GM23248 (cell line): ENCODE measurements at regions not wholly inside any gene's neighbourhood (a gene's known extent, or its start where the extent isn't known, plus 50 kb on each side); places are given as distances from the start of the nearest gene placed in this dataset.

Experiments
- DNase-seq: peaks from one replicate; pipeline ENCODE4 v3.0.0-alpha.2; 2015
- H2AFZ ChIP-seq: fragments of 200-600 bp; sonication (generic); 2 replicates; pipeline ENCODE4 v1.6.1; 2016; ENCODE audit warnings: antibody characterized with exemption
- H3F3A ChIP-seq: fragments of 200-600 bp; sonication (generic); 2 replicates; pipeline ENCODE4 v1.6.1; 2016; ENCODE audit warnings: mild to moderate bottlenecking, antibody characterized with exemption, mixed run types; ENCODE audit not compliant: insufficient read depth
- H3K27ac ChIP-seq: fragments of 200-600 bp; sonication (generic); 2 replicates; pipeline ENCODE4 v1.5.1; 2016; ENCODE audit warnings: mild to moderate bottlenecking
- H3K27me3 ChIP-seq: fragments of 200-600 bp; sonication (generic); replicated peaks from 2 replicates; pipeline ENCODE4 v1.6.1; 2016; ENCODE audit warnings: mild to moderate bottlenecking; ENCODE audit not compliant: insufficient read depth
- H3K36me3 ChIP-seq: fragments of 200-600 bp; sonication (generic); 2 replicates; pipeline ENCODE4 v1.6.1; 2016; ENCODE audit warnings: low read depth, mild to moderate bottlenecking
- H3K4me1 ChIP-seq: fragments of 200-600 bp; sonication (generic); 2 replicates; pipeline ENCODE4 v1.6.1; 2016; ENCODE audit warnings: mild to moderate bottlenecking; ENCODE audit not compliant: insufficient read depth
- H3K4me2 ChIP-seq: fragments of 200-600 bp; sonication (generic); one replicate; pipeline ENCODE4 v1.6.1; 2016; ENCODE audit warnings: mild to moderate bottlenecking; ENCODE audit not compliant: unreplicated experiment
- H3K4me3 ChIP-seq: fragments of 200-600 bp; sonication (generic); 2 replicates; pipeline ENCODE4 v1.5.1; 2016; ENCODE audit warnings: mild to moderate bottlenecking
- H3K79me2 ChIP-seq: fragments of 200-600 bp; sonication (generic); 2 replicates; pipeline ENCODE4 v1.6.1; 2016; ENCODE audit warnings: mild to moderate bottlenecking; ENCODE audit not compliant: insufficient read depth
- H3K9ac ChIP-seq: fragments of 200-600 bp; sonication (generic); 2 replicates; pipeline ENCODE4 v1.6.1; 2016; ENCODE audit warnings: mild to moderate bottlenecking
- H3K9me2 ChIP-seq: fragments of 200-600 bp; sonication (generic); 2 replicates; pipeline ENCODE4 v1.6.1; 2016; ENCODE audit warnings: mixed run types, mild to moderate bottlenecking, moderate library complexity; ENCODE audit not compliant: insufficient read depth
- H3K9me3 ChIP-seq: fragments of 200-600 bp; sonication (generic); one replicate; pipeline ENCODE4 v1.6.1; 2017; ENCODE audit warnings: low read depth
- H4K20me1 ChIP-seq: fragments of 200-600 bp; sonication (generic); 2 replicates; pipeline ENCODE4 v1.6.0; 2016; ENCODE audit not compliant: insufficient read depth
- EZH2 ChIP-seq: fragments of 200-600 bp; sonication (generic); IDR thresholded peaks from 2 replicates; pipeline ENCODE4 v1.6.1; 2018; ENCODE audit warnings: antibody characterized with exemption, mild to moderate bottlenecking; ENCODE audit not compliant: insufficient read depth, poor library complexity, severe bottlenecking
- EZH2phosphoT487 ChIP-seq: fragments of 200-600 bp; sonication (generic); IDR thresholded peaks from 2 replicates; pipeline ENCODE4 v1.6.1; 2018; ENCODE audit warnings: antibody characterized with exemption, moderate library complexity, mild to moderate bottlenecking, low read depth; ENCODE audit not compliant: insufficient read depth
- WGBS, 2 experiments: methylation state at CpG; one replicate each; pipeline ENCODE4 v1.1.6; 2015 to 2017; ENCODE audit warnings: low lambda C conversion rate in 2 of 2, low coverage in 1 of 2; ENCODE audit errors: missing lambda C conversion rate in 2 of 2; 5-methylcytosine and 5-hydroxymethylcytosine counted together
- in situ Hi-C: fragments of 300-500 bp; cut with MboI; formaldehyde crosslinking; loops from 2 replicates; pipeline ENCODE4 v1.15.0; 2020

DNA sequence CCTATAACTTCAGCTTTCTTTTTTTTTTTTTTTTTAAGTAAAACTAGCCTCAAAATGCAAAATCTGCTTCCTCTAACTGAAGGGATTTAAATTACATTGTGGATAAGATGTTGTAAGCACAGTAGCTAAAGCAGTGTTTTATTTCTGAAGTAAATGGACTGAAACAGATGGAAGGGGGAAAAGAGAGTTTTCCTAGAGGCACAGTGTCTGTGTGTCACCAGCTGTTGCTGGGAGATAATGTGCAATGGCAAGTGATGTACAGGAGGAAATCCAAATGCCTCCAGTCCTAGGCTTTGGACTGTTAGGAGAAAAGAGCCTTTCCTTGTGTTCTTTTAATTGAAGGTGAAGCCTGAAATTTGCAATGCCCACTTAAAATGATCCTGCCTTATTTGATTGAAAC lies 672.1 kb downstream of the GRXCR1 start:
- Histone ChIP-seq H3K36me3 (no peaks in the 10 kb centered on the region), H3K4me1 (no peaks in the 10 kb centered on the region), H3K4me2 (no peak overlapping the region), H3K4me3 (no peak overlapping the region), H3K9me3 (no peaks in the 10 kb centered on the region), H3K9me2 (no peaks in the 10 kb centered on the region), H3K27ac (no peak overlapping the region), H3K27me3 (no peaks in the 10 kb centered on the region), H2AFZ (no peak overlapping the region), H3K9ac (no peak overlapping the region), H3K79me2 (no peaks in the 10 kb centered on the region), H4K20me1 (no peaks in the 10 kb centered on the region), H3F3A (no peaks in the 10 kb centered on the region)
- TF ChIP-seq EZH2 (no peak), EZH2phosphoT487 (no peak)
- DNase-seq: no peak
- in situ Hi-C loops: no loop called here

DNA sequence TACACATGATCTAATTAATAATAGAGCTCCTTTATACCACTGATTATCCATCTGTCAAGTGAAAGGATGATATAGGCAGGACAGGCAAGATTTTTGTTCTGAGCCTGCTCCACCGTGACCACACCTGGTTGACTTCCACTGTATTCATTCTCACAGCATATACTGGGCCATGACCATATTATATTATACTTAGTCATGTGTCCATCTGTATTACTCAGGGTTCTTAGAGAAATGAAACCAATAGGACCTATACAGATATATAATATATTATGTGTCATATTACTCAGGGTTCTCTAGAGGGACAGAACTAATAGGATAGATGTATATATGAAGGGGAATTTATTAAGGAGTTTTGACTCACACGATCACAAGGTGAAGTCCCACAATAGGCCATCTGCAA lies 675.1 kb downstream of the GRXCR1 start:
- H3K9me2 ChIP-seq: no peaks in the 10 kb centered on the region
- TF ChIP-seq EZH2phosphoT487 (no peak), EZH2 (no peak)
- H3K79me2 ChIP-seq: no peaks in the 10 kb centered on the region
- no peak overlapping the region for H3K4me3 ChIP-seq
- in situ Hi-C loops: no loop called here
- H3K36me3 ChIP-seq: no peaks in the 10 kb centered on the region
- H3K27ac ChIP-seq: no peak overlapping the region
- H3K27me3 ChIP-seq: no peaks in the 10 kb centered on the region
- no peaks in the 10 kb centered on the region for H3K9me3 ChIP-seq
- H3F3A ChIP-seq: no peaks in the 10 kb centered on the region
- no peak overlapping the region for H3K4me2 ChIP-seq
- no peak overlapping the region for H3K9ac ChIP-seq
- no peaks in the 10 kb centered on the region for H3K4me1 ChIP-seq
- no peak overlapping the region for H2AFZ ChIP-seq
- WGBS, 2 experiments: 18 to 20% methylated on average over 2 of the region's 2 CpGs
- no peaks in the 10 kb centered on the region for H4K20me1 ChIP-seq
- no peak for DNase-seq

DNA sequence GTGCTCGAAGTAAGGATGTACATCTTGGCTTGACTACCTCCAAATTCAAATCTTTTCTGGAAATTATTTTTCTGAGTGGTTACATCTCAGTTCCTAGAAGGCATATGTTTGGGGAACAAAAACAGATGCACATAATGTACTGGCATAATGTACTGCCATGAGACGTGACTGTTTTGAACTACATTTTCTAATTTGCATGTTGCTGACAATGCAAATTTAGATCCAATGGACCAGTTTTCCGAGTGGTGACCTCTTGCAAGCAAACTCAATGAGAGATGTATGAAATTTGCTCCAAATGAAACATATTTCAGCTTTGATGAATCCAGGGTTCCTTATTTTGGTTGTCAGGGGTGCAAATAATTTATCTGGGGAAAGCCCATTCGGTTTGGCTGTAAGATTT lies 694.3 kb downstream of the GRXCR1 start:
- TF ChIP-seq EZH2 (no peak), EZH2phosphoT487 (no peak)
- no peaks in the 10 kb centered on the region for H3K27me3 ChIP-seq
- no peaks in the 10 kb centered on the region for H4K20me1 ChIP-seq
- H3K36me3 ChIP-seq: no peaks in the 10 kb centered on the region
- no peaks in the 10 kb centered on the region for H3K9me3 ChIP-seq
- no peak overlapping the region for H3K27ac ChIP-seq
- no peak overlapping the region for H3K4me2 ChIP-seq
- H3K4me3 ChIP-seq: no peak overlapping the region
- no peak for DNase-seq
- in situ Hi-C loops: no loop called here
- WGBS, 2 experiments: 13 to 15% methylated on average over 4 of the region's 4 CpGs
- no peaks in the 10 kb centered on the region for H3K4me1 ChIP-seq
- H3K9ac ChIP-seq: no peak overlapping the region
- H3K79me2 ChIP-seq: no peaks in the 10 kb centered on the region
- H3F3A ChIP-seq: no peaks in the 10 kb centered on the region
- H3K9me2 ChIP-seq: no peaks in the 10 kb centered on the region
- H2AFZ ChIP-seq: no peak overlapping the region

DNA sequence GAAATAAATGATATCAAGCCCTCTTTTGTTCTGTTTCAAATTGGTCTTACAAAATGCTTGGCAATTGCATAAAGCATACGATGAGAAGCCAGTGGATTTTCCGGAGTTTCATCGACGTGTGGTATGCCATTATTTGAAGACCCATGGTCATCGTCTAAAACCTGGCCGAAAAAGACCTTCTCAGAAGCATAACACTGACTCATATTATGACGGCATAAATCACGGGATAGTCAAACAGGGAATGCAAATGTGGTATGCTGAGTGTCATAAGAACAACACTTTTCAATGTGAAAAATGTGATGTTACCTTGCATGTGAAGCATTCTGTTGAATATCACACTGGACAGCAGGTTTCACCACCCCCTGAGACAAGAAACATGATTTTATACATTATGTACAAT lies 695.2 kb downstream of the GRXCR1 start:
- Histone ChIP-seq H3K4me2 (no peak overlapping the region), H3K27me3 (no peaks in the 10 kb centered on the region), H3K27ac (no peak overlapping the region), H3K79me2 (no peaks in the 10 kb centered on the region), H3K9me2 (no peaks in the 10 kb centered on the region), H3K4me3 (no peak overlapping the region), H2AFZ (no peak overlapping the region), H3K36me3 (no peaks in the 10 kb centered on the region), H4K20me1 (no peaks in the 10 kb centered on the region), H3K4me1 (no peaks in the 10 kb centered on the region), H3F3A (no peaks in the 10 kb centered on the region), H3K9ac (no peak overlapping the region), H3K9me3 (no peaks in the 10 kb centered on the region)
- TF ChIP-seq EZH2 (no peak), EZH2phosphoT487 (no peak)
- in situ Hi-C loops: no loop called here
- no peak for DNase-seq
- 11 to 32% methylated on average over 8 of the region's 8 CpGs for WGBS, 2 experiments

DNA sequence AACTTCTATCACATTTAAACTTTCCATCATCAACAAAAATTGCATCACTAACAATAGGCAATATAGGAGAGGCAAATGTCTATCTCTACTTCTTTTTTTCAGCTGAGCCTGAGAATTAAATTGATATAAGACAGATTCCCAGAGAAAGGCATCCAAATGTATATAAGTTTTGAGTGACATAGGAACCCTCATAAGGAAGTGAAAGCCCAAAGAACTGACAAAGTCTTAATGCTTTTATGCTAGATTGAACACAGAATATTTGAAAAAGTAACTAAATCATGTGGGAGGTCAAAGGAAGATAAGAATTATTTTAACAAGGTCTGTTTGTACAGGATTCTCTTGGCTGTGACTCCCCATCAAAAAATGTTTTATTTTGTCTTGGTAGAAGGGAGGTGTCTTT lies 714.9 kb downstream of the GRXCR1 start:
- Histone ChIP-seq H3K79me2 (no peaks in the 10 kb centered on the region), H3F3A (no peaks in the 10 kb centered on the region), H2AFZ (no peak overlapping the region), H3K4me3 (no peak overlapping the region), H3K9me2 (no peaks in the 10 kb centered on the region), H3K27me3 (no peaks in the 10 kb centered on the region), H3K9me3 (no peaks in the 10 kb centered on the region), H3K36me3 (no peaks in the 10 kb centered on the region), H3K4me2 (no peak overlapping the region), H3K27ac (no peak overlapping the region), H3K4me1 (no peaks in the 10 kb centered on the region), H4K20me1 (no peaks in the 10 kb centered on the region), H3K9ac (no peak overlapping the region)
- DNase-seq: no peak
- in situ Hi-C loops: no loop called here
- TF ChIP-seq EZH2phosphoT487: no peak
- TF ChIP-seq EZH2: no peak
